ENCODE measurements at regions not wholly inside any gene's neighbourhood (a gene's known extent, or its start where the extent isn't known, plus 50 kb on each side); places are given as distances from the start of the nearest gene placed in this dataset.
"Not testable (repeated sequence)": the region's sequence is repeated elsewhere in the genome, so short reads cannot be mapped to it uniquely, and the experiment has no call there.

- no peak overlapping the region for H3K27ac Mint-ChIP-seq
- H3K9me3 Mint-ChIP-seq, result peaks cover 2 to 27% (median 14%) of the 10 kb centered on the region in 6 donors
- no peaks in the 10 kb centered on the region for H3K36me3 Mint-ChIP-seq
- no peaks in the 10 kb centered on the region for H3K27me3 Mint-ChIP-seq (ENCODE audit: low read depth in 3 of 3)
- no peak for DNase-seq
- H3K4me1 Mint-ChIP-seq, result no peaks in the 10 kb centered on the region
- H3K4me3 Mint-ChIP-seq, result no peak overlapping the region
Observed at GRCh38 chr3:191873736-191874135, 412.8 kb downstream of the PYDC2 start.

DNA sequence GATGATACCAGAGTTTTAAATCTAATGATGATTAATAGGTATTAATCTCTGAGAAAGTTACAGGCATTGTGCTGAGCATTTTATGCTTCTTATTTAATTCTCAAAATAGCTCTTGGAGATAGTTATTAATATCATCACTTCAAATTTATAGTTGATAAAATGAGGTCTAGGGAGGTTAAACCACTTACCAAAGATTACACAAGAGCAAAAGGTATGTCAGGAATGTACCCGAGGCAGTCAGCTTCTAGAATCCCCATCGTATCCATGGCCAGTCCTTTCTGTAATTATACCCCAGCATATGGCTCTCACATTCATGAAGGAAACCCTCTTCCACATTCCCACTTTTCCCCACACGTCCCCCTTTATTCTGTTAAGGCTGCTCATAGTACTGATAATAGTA is 421.3 kb downstream of the PYDC2 start:
- Mint-ChIP-seq H3K36me3 (no peaks in the 10 kb centered on the region), H3K4me3 (no peak overlapping the region), H3K27me3 (ENCODE audit: low read depth in 3 of 3) (no peaks in the 10 kb centered on the region), H3K4me1 (no peaks in the 10 kb centered on the region), H3K27ac (no peak overlapping the region), H3K9me3 (peaks cover 0 to 28% (median 7%) of the 10 kb centered on the region in 6 donors)
- DNase-seq, result no peak

DNA sequence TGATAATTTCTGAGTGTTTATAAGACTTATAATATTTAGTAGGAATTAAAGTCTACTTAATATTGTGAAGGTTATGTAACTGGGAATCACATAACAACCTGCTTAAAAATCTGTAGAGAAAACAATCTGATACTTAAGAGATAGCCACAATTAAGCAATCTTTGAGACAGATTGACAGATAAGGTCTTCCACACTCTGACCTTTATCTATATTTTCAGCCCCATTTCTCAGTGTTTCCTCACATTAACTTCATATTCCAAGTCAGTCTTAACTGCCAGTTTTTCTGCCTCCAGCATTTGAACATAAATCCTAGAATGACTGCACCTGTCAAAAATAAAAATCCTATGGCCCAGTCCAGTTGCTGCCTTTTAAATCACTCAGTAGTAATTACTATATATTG is 423.2 kb downstream of the PYDC2 start:
- H3K27ac Mint-ChIP-seq, result no peak overlapping the region
- H3K4me1 Mint-ChIP-seq, result no peaks in the 10 kb centered on the region
- no peak overlapping the region for H3K4me3 Mint-ChIP-seq
- peaks cover 0 to 31% (median 7%) of the 10 kb centered on the region in 6 donors for H3K9me3 Mint-ChIP-seq
- no peaks in the 10 kb centered on the region for H3K36me3 Mint-ChIP-seq
- H3K27me3 Mint-ChIP-seq (ENCODE audit: low read depth in 3 of 3), result no peaks in the 10 kb centered on the region
- no peak for DNase-seq

GRCh38 chr3:191889106-191889505 is 428.1 kb downstream of the PYDC2 start:
- Mint-ChIP-seq H3K27ac (no peak overlapping the region), H3K36me3 (no peaks in the 10 kb centered on the region), H3K9me3 (peaks cover 1 to 21% (median 7%) of the 10 kb centered on the region in 6 donors), H3K4me1 (no peaks in the 10 kb centered on the region), H3K27me3 (ENCODE audit: low read depth in 3 of 3) (no peaks in the 10 kb centered on the region), H3K4me3 (no peak overlapping the region)
- no peak for DNase-seq

- Mint-ChIP-seq H3K4me3 (no peak overlapping the region), H3K27ac (no peak overlapping the region), H3K4me1 (no peaks in the 10 kb centered on the region), H3K27me3 (ENCODE audit: low read depth in 3 of 3) (no peaks in the 10 kb centered on the region), H3K36me3 (no peaks in the 10 kb centered on the region), H3K9me3 (peaks cover 1 to 16% (median 8%) of the 10 kb centered on the region in 6 donors)
- no peak for DNase-seq
Observed at GRCh38 chr3:191889756-191890155, 428.8 kb downstream of the PYDC2 start.

GRCh38 chr3:191894406-191894805 is 433.4 kb downstream of the PYDC2 start:
- Mint-ChIP-seq H3K36me3 (no peaks in the 10 kb centered on the region), H3K27me3 (ENCODE audit: low read depth in 3 of 3) (no peaks in the 10 kb centered on the region), H3K4me1 (no peaks in the 10 kb centered on the region), H3K27ac (no peak overlapping the region), H3K9me3 (peaks cover 1 to 17% (median 10%) of the 10 kb centered on the region in 6 donors), H3K4me3 (no peak overlapping the region)
- DNase-seq, result no peak

DNA sequence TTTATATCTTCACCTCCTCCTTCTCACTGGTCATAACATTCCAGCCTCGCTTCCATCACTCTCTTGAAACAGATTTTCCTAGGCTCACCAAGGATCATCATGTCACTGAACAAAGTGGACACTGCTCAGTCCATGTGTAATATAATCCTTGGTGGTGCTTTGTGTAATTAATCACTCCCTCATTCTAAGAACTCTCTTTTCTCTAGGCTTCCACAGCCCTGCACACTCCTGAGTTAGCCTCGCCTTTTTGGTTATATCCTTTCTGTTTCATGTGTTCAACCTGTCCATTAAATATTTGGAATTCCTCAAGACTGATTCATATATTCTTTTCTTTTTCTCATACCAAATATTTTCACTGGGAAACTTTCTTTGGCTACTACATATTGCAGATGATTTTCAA is 440.8 kb downstream of the PYDC2 start:
- no peaks in the 10 kb centered on the region for H3K36me3 Mint-ChIP-seq
- H3K9me3 Mint-ChIP-seq, result peaks cover 0 to 6% (median 0%) of the 10 kb centered on the region in 6 donors

DNA sequence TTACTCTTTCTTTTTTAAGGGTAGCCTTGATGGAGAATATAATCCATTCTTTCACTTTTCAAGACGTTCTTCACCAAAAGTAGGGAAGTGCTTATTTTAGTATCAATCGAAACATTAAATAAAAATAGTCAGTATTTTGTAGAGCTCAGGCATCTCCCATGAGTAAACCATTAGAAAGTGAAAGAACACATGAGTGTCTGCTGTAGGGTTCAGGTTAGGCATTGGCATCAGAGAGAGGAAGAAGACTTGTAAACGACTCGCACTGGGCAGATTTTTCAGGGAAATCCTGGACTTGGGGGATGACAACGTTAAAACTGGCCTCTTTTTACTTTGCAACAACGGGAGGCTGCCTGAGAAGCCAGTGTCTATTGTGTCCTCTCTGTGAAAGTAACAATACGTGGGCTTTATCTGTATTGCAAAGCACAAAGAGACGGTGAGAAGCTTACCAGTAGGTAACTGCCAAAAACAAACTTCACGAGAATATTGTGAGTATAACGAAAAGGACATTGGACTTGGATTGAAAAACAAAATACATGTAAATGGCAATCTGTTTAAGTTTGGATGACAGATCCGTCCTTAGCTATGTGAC is 451.7 kb downstream of the PYDC2 start:
- Mint-ChIP-seq H3K4me1 (no peaks in the 10 kb centered on the region), H3K4me3 (no peak overlapping the region), H3K36me3 (no peaks in the 10 kb centered on the region), H3K27me3 (ENCODE audit: low read depth in 3 of 3) (peaks cover 0 to 2% (median 0%) of the 10 kb centered on the region in 3 donors), H3K9me3 (peaks cover 0 to 48% (median 22%) of the 10 kb centered on the region in 6 donors), H3K27ac (no peak overlapping the region)
- no peak for DNase-seq

More for the DNA sequence above, 440.8 kb downstream of the PYDC2 start:
- H3K4me3 Mint-ChIP-seq, result no peak overlapping the region
- H3K27ac Mint-ChIP-seq, result no peak overlapping the region
- H3K27me3 Mint-ChIP-seq (ENCODE audit: low read depth in 3 of 3), result no peaks in the 10 kb centered on the region
- DNase-seq, result no peak
- no peaks in the 10 kb centered on the region for H3K4me1 Mint-ChIP-seq

- DNase-seq, result no peak
- H3K4me3 Mint-ChIP-seq, result no peak overlapping the region
- no peak overlapping the region for H3K27ac Mint-ChIP-seq
- H3K9me3 Mint-ChIP-seq, result peaks cover 0 to 59% (median 26%) of the 10 kb centered on the region in 6 donors
- no peaks in the 10 kb centered on the region for H3K4me1 Mint-ChIP-seq
- peaks cover 0 to 2% (median 0%) of the 10 kb centered on the region in 3 donors for H3K27me3 Mint-ChIP-seq (ENCODE audit: low read depth in 3 of 3)
- H3K36me3 Mint-ChIP-seq, result no peaks in the 10 kb centered on the region
Observed at GRCh38 chr3:191915712-191916111, 454.7 kb downstream of the PYDC2 start.

DNA sequence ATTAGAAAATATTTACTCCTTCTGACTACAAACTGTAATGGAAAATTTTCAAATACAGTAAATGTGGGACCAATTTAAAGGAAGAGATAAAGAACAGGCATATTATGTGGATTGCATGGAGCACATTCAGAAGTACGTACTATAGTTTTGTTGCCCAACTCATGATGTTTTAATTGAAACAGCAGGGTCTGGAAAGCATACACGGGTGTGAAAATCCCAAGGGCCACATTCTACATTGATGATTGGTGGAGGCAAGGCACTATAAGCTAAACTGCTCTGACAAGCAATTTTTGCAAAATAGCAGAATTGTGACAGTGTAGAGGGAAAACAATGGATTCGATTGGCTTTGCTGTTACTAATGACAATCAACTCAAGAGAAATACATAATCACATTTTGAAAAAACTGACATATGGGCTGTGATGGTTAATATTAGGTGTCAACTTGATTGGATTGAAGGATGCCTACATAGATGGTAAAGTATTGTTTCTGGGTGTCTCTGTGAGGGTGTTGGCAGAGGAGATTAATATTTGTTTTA is 458.6 kb downstream of the PYDC2 start:
- no peaks in the 10 kb centered on the region for H3K36me3 Mint-ChIP-seq
- DNase-seq, result no peak
- H3K9me3 Mint-ChIP-seq, result peaks cover 5 to 52% (median 25%) of the 10 kb centered on the region in 6 donors
- peaks cover 0 to 2% (median 0%) of the 10 kb centered on the region in 3 donors for H3K27me3 Mint-ChIP-seq (ENCODE audit: low read depth in 3 of 3)
- no peak overlapping the region for H3K27ac Mint-ChIP-seq
- H3K4me3 Mint-ChIP-seq, result no peak overlapping the region
- H3K4me1 Mint-ChIP-seq, result no peaks in the 10 kb centered on the region

GRCh38 chr3:191922570-191922969 is 461.6 kb downstream of the PYDC2 start:
- H3K27me3 Mint-ChIP-seq (ENCODE audit: low read depth in 3 of 3), result peaks cover 0 to 2% (median 0%) of the 10 kb centered on the region in 3 donors
- peaks cover 6 to 43% (median 29%) of the 10 kb centered on the region in 6 donors for H3K9me3 Mint-ChIP-seq
- no peak for DNase-seq
- no peak overlapping the region for H3K4me3 Mint-ChIP-seq
- no peak overlapping the region for H3K27ac Mint-ChIP-seq
- H3K4me1 Mint-ChIP-seq, result no peaks in the 10 kb centered on the region
- H3K36me3 Mint-ChIP-seq, result no peaks in the 10 kb centered on the region

GRCh38 chr3:191927183-191927817 is 466.3 kb downstream of the PYDC2 start:
- not testable (repeated sequence) for H3K36me3 Mint-ChIP-seq; H3K27me3 Mint-ChIP-seq (ENCODE audit: low read depth in 3 of 3); DNase-seq; H3K4me3 Mint-ChIP-seq; H3K4me1 Mint-ChIP-seq; H3K27ac Mint-ChIP-seq
- peaks cover 10 to 42% (median 31%) of the 10 kb centered on the region in 6 donors for H3K9me3 Mint-ChIP-seq

DNA sequence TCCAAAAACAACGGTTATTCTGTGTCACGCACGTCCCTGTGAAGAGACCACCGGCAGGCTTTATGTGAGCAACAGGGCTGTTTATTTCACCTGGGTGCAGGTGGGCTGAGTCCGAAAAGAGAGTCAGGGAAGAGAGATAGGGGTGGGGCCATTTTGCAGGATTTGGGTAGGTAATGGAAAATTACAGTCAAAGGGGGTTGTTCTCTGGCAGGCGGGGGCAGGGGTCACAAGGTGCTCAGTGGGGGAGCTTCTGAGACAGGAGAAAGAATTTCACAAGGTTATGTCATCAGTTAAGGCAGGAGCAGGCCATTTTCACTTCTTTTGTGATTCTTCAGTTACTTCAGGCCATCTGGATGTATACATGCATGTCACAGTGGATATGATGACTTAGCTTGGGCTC is 467.0 kb downstream of the PYDC2 start:
- H3K4me3 Mint-ChIP-seq; H3K27ac Mint-ChIP-seq; DNase-seq; H3K27me3 Mint-ChIP-seq (ENCODE audit: low read depth in 3 of 3); H3K36me3 Mint-ChIP-seq; H3K4me1 Mint-ChIP-seq: not testable (repeated sequence)
- peaks cover 9 to 40% (median 30%) of the 10 kb centered on the region in 6 donors for H3K9me3 Mint-ChIP-seq

DNA sequence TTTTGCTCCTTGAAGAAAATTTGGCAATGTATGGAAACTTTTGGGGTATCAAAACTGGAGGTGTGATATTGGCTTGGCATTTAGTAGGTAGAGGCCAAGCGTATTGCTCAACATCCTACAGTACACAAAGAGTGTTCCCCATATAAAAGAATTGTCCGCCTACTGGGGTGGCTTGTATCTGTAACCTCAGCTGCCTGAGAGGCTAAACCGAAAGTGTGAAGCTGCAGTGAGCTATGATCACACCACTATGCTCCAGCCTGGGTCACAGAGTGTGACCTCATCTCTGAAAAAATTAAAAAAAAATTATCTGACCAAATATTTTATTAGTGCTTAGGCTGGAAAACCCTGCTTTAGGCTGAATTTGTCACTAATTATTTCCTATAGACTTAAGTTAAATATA is 483.9 kb downstream of the PYDC2 start:
- H3K27me3 Mint-ChIP-seq (ENCODE audit: low read depth in 3 of 3), result peaks cover 0 to 2% (median 0%) of the 10 kb centered on the region in 3 donors

More for the DNA sequence above, 483.9 kb downstream of the PYDC2 start:
- Mint-ChIP-seq H3K4me1 (no peaks in the 10 kb centered on the region), H3K27ac (no peak overlapping the region), H3K9me3 (peaks cover 3 to 28% (median 15%) of the 10 kb centered on the region in 6 donors), H3K36me3 (no peaks in the 10 kb centered on the region), H3K4me3 (no peak overlapping the region)
- DNase-seq, result no peak
